C4-2B (cell line): ENCODE measurements at regions not wholly inside any gene's neighbourhood (a gene's known extent, or its start where the extent isn't known, plus 50 kb on each side); places are given as distances from the start of the nearest gene placed in this dataset.

Experiments
- CTCF ChIP-seq: fragments of 450-650 bp; conservative IDR thresholded peaks from 2 replicates; pipeline ENCODE4 v1.5.1; 2017; ENCODE audit warnings: mild to moderate bottlenecking
- ZFX ChIP-seq: fragments of 450-650 bp; IDR thresholded peaks from 2 replicates; pipeline ENCODE4 v1.6.1; 2017

DNA sequence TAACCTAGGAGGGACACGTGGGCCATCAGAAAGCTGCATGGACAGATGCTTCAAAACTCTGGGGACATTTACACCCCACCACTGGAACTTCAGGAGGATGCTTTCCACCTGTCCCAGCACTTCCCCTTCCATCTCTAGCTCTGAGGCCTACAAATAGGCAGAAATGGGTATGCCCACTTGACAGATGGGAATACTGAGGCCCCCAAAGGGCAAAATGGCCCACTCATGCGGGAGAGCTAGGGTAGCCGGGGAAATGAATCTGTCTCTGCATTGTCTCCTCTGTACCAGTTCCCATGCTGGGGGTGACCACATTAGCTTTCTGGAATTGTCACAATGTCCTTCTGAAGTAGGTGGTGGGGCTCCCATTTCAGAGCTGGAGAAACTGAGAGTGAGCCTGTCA, 592.1 kb upstream of the CDH5 start:
- TF ChIP-seq CTCF (no peak), ZFX (no peak)
